HG02798 (cell line): ENCODE measurements at regions not wholly inside any gene's neighbourhood (a gene's known extent, or its start where the extent isn't known, plus 50 kb on each side); places are given as distances from the start of the nearest gene placed in this dataset.

ENCODE experiments used
- ATAC-seq: cut with Tn5 transposase; IDR thresholded peaks from one replicate; pipeline ENCODE4 v1.9.1; 2021; ENCODE audit warnings: mild to moderate bottlenecking; ENCODE audit not compliant: unreplicated experiment, poor library complexity

DNA sequence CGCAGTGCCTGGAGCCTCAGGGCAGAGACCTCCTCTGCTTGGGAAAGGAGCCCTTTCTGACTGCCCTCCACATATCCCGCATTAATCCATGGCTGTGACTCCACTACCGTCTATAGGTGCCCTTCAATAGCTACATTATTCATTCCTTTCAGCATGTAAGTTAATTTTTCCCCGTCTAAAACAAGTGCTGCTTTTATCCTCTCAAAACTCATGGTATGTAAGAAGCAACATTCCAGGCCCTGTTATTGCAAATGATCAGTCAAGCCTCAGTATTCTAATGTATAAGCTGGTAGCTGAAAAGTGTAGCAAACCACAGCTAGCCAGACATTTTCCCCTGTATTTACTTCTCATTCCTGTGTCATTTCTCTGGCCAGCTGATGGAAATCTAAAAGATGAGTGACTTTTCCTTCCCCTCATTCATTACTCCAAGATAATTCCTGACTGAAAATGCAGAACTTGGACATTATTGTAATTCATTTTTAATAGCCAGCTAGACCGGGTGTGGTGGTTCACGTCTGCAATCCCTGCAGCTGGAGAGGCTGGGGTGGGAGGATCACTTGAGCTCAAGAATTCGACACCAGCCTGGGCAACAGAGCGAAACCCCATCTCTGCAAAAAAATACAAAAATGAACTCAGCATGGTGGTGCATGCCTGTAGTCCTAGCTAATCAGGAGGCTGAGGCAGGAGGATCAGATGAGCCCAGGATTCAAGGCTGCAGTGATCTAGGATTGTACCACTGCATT is 88.5 kb upstream of the SOD1 start:
- ATAC-seq: no peak

DNA sequence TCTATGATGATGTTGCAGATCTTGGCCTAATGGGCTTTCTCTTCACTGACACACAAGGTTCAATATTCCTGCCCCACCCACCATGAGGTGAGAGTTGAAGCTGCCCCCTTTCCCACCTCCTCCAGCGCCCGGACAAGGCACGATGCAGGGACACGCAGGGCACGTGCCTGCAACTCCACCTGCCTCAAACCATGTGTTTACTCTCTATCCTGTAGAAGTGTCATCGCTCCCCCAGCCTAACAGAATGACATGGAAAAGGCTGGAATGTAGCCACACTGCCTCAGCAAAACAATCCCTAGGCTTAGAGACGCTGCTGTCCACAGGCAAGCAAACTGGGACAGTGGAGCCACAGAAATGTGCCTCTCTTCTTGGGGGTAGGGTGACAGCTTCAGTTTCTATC is 92.9 kb upstream of the SOD1 start:
- no peak for ATAC-seq

DNA sequence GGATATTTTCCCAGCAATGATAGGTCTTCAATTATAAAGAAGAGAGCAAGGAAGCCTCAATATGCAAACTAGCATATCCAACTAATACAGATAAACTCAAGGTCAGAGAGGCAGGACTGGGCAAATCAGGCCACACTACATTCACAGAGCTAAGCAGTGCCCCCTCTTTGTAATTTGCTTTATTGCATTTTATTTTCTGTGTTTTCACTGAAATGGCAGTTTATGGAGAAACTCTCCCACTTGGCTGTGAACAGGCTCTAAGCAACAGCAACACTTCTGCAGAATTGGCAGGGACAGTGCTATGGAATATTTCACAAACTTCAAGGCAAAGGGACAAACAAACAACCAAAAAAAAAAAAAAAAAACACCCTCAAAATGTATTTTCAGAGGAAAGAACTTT is 93.4 kb upstream of the SOD1 start:
- ATAC-seq: no peak

DNA sequence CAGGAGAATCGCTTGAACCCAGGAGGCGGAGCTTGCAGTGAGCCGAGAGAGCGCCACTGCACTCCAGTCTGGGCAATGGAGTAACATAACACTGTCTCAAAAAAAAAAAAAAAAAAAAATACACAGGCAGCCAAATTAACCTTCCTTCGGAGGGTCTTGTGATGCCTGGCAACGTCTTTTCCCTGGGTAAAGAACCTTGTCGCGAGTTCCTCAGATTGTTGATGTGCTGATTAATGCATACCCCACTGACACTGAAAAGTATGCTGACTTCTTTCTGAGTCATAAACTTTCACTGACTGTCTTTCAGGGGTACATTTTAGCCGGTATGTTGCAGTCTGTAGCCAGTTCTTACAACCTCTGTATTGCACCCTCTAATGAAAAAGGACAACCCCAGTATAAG is 95.1 kb upstream of the SOD1 start:
- ATAC-seq: no peak

DNA sequence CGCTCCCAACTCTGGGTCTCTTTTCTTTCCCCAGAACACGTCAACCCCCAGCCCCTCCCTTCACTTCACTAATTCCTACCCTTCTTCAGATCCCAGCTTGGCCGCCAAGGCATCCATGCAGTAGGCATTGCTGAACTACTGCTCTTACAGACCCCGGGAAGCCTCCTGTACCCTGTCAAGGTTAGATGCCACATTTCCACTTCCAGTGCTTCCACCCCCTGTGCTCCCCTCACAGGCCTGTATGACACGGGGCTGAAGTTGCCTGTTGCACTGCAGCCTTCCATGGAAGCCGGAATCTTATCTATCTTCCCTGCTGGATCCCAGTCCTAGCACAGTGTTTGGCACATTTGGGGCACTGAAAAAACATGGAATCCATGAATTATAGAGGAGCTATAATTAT is 99.0 kb upstream of the SOD1 start:
- ATAC-seq: no peak

DNA sequence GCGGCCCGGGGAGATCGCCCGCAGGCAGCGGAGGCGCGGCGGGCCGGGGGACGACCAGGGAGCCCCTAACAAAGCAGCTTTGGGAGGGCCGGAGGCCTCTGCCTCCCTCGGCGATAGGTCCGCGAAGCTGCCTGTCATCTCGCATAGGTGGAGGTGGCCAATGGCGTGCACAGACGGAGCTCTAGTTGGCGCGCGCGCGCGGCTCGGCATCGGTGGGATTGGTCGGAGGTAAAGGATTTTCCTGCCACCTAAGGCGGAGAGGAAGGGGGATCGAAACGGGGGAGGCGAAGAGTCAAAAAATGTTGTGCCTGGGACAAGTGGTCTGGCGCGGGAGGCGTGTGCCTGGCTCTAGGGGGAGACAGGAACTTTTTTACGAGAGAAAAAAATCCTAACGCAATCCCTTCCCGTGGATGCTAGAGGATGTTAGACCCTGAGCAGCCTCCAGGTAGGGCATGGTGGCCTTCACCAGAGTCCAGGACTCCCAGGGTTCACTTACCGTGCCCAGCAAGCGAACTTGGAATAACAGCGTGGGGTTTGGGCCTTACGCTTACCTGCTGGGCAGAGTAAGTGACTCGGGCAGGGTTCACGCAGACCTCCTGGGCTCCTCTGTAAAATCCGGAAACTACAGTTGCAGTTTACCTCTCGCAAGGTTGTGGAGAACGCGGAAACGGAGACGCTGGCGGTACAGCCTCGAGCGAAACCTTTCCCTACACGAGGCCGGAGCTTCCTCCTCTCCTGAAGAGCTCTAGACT is 99.9 kb upstream of the SOD1 start:
- ATAC-seq: peak; percentile 67

DNA sequence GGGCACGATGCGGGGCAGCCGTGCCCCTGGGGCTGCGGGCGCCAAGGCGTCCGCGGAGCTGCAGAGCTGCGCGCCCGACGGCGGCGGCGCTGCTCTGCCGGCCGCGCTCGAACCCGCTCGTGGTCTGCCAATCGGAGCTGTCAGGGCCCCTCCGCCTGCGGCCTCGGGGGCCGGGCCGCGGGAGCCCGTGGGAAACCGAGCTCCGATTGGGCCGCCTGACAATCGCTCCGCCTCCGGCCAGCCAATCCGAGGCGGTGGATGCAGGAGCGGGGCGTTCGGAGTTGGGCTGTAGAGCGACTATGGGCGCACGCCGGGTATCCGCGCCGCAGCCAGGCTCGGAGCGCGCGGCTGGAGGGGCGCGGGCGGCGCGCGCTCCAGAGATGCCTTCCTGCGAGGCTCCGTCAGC is 100.5 kb upstream of the SOD1 start:
- peak; percentile 85 for ATAC-seq

DNA sequence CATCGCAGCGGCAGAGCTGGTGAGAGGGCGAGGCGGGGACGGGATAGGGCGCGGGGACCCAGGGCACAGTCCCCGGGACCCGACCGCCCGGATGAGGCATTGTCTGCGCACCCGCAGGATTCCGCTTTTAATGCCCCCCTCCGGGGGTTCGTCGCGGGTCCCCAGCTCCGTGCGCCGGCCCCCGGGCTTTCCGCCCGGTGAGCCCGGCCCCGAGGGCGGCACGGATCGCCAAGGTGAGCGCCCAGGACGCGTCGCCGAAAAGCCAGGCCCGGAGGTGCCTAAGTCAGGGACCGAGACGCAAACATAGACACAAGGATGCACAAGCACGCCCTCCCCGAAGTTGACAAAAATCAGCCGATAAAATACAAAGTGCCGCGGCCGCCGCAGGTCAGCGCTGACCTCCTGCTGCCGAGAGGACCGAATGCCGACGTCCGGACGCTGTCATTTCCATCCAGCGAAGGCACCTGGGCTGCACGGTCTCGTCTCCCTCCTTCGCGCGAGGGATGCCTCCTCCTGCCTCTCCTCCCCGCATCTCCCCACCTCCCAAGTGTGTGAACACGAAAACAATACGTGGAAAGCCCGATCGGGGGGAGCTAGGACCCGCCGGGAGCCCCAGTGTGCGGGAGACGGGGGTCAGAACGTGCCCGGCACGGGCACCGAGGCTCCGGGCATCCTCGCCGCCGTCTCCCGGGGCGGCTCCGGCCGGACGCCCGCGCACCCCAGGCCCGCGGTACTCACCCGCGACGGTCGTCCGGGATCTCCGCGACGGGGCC is 101.1 kb upstream of the SOD1 start:
- no peak for ATAC-seq

DNA sequence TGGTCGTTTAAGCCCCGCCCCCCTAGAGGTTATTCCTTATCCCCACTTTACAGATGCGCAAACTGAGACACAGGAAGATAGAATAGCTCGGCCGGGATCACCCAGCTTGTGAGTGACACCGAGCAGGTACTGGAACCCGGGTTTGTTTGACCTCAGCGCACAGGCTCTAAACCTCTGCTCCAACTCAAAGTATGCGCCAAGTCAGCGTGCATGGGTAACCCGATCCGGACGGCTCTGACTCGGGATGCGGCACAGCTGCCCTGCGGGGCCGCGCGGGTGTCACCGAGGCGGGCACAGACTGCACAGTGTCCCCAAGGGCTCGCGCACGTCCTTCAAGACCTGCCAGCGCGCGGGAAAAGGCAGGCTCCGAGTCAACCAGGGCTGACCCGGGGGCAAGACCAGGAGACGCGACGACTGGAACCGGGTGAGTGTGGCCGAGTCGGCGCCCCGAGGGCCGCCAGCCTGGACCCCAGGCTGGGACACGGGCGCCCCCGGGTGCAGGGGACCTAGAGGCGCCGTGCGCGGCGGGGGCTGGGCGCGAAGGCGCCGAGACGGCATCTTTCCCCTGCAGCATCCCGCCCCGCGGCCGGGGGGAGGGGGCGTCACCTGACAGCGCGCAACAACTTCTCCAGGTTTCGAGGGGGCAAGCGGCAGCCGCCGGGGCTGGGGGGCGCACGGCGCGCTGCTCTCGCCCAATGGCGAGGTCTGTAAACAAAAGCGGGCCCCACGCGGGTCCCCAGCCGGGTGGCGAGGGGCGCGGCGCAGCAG is 101.9 kb upstream of the SOD1 start:
- no peak for ATAC-seq

DNA sequence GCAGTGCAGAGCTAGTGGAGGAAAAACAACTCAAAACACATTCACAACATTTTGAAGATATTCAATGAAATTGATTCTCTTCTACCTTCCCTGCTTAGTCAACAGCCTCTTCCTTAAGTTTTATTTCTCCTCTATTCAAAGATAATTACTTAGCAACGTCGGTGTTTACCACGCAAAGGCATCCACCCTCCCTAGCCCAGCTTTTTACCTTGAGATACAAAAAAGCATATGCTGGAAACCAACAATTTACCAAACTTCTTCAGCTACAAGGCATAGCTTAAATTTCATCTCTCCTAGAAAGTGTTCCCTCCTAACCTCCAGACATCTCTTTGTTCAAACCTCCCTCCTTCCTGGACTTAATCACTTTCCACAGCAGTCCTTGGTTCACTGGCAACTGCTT is 102.8 kb upstream of the SOD1 start:
- ATAC-seq: no peak

DNA sequence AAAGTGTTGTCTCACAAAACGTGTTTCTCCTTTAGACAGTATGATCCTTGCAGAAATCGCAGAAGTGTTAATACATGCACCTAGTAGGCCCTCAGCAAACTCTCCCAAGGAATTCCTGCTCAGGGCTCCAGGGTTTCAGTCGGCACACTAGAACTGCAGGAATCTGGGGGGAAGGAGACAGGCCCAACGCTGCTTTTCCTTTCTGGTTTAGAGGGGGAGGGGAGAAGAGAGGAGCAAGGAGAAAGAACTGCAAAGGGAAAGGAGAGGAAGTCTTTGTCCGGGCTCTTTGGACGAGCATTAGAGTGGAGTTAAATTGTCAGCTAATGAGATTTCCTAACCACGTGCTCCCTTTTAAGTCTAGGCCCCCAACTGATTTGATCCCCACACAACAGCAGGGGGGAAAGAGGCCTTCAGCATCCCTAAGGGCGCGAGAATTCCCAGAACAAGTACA is 103.7 kb upstream of the SOD1 start:
- ATAC-seq: no peak

DNA sequence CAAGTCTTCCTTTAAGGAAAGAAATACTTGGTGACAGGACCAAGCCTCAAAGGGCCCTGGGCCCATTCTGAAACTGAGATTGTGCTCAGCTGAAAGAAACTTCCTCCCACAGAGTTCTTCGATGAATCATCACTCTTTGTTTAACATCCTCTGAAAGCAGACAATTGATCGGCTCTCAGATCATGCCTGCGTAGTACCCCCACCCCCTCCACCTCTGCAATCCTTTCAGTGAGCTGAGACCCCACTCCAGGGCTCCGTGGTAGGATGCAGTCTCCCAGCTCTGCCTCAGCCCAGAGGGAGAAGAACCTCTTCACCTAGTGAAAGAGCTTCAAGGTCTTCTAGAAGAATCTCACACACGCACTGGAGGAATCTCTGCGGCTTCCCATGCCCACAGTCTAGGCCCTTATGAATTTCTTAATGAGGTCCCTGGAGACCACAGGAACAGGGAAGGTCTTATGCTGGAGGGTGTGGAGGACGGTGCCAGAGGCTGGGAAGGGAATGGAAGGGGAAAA is 104.9 kb upstream of the SOD1 start:
- ATAC-seq: peak; percentile 78

DNA sequence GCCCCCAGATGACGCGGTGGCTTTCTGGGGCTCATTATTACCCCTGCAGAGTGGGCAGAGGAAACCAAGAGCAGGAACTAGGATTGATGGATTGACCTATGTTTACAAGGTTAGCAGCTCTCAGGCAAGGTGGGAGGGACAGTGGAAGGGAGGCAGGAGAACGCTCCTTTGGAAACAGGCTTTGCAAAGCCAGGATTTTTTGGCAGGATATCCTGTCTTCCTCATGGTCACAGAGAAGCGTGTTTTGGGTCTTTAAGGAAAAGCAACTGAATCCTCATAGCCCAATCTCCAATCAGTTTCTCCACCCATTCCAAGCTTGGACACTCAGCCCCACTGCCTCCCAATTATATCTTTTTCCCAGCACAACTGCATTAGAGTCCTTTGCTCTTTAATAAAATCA is 105.6 kb upstream of the SOD1 start:
- ATAC-seq: no peak

DNA sequence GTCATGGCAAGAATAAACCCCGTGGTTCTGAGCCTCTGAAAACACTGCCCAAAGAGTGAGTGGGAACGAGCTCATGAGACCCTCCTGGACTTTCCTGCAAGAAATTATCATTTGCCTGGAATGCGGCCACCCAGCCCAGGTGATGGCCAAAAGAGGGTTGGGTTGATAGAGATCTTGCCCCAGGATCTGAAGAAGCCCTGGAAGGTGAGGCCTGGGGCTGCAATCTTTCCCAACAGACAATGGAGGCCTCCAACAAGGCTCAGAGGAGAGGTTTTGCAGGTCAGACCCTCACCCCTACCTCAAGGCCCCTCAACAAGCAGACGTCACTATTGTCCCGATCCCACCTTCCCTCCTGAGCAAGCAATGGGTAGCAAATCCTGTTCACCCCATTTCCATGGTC is 106.0 kb upstream of the SOD1 start:
- ATAC-seq: no peak

DNA sequence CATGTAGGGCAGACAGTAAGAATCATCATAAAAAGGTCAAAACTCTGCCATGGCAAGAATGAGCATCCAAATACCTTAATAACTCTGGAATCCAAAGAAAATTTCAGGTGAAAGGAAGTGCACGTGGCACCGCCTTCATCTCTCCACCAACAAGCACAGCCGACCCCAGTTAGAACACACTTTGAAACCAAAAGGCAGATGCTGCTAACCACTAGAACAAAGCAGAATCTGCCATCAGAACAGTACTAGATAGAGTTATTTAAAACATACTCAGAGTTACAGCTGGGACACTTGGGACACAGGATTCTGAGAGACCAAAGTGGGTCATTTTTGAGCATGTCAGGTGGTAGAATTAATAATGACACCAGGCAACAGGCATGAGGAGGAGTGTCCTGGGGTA is 106.7 kb upstream of the SOD1 start:
- ATAC-seq: no peak

DNA sequence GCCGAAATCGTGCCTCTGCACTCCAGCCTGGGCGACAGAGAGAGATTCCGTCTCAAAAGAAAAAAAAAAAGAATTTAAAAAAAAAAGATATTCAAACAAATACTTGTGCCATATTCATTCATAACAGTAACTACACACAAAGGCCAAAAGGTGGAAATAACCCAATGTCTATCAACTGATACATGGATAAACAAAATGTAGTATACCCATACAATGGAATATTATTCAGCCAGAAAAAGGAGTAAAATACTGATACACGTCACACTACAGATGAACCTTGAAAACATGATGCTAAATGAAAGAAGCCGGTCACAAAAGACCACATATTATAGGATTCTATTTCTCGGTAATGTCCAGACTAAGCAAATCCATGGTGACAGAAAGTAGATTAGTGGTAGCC is 109.4 kb upstream of the SOD1 start:
- no peak for ATAC-seq

DNA sequence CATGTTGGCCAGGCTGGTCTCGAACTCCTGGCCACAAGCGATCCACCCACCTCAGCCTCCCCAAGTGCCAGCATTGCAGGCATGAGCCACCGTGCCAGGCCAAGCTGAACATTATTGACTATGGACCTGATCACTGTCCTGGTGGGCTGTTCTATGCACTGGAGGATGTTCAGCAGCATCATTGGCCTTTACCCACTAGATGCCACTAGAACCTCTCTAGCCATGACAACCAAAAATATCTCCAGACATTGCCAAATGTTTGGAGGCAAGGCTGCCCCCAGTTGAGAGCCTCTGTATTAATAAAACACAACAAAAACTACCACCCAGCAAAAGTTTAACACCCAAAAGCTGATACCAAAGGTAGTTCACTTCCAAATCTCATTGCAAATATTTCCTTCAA is 110.8 kb upstream of the SOD1 start:
- ATAC-seq: no peak

DNA sequence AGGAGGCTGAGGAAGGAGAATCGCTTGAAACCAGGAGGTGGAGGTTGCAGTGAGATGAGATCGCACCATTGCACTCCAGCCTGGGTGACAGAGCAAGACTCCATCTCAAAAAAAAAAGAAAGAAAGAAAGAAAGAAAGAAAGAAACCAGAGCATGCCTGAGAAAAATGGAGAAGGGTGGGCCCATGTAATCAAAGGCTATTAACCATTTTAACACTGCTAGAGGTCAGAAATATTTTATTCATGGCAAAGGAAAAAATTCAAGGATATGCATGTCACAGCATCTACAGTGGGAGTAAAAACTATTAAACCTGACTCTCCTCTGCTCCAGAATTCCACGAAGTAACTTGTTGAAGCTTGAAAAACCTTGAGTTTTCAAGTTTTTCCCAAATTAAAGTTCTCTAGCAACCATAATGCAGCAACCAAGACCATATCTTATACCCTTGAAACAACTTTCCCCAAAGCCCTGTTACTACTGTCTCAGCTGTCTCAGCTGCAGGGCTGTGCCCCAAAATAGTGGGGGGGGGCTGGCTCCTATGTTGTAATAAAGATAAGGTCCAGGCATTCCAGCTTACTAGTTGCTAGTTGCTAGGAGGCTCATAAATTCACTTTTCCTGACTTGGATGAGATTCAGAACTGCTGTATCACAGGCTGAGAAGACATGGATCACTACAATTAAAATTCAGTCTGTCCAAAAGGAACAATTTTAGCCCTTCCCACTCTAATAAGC is 112.9 kb upstream of the SOD1 start:
- ATAC-seq: no peak

DNA sequence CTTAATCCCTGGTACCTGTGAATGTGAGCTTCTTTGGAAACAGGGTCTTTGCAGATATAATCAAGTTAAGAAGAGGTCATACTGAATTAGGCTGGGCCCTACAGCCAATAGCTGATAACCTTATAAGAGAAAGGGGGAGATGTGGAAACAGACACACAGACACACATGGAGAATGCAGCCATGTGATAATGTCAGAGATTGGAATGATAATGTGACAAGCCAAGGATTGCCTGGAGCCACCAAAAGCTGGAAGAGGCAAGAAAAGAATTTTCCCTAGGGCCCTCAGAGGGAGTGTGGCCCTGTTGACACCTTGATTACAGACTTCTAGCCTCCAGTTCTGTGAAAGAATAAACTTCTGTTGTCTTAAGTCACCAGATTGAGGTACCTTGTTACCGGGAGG is 114.5 kb upstream of the SOD1 start:
- no peak for ATAC-seq

DNA sequence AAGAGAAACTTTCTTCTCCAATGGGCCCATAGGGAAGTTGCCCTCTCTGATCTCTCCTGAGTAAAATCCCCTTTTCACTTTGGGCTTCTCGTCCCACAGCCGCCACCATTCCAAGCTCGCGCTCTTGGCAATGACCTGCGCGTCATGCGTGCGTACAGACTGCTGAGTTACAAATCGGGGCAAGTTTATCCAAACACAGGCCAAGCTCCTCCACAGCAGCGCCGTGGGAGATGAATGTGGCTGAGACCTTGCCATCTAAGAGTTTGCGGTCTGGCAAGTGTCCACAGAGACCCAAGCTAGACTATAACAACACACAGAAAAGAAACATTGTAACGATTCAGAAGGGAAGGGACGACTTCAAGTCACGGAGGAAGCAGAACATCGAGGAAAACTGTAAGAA is 116.3 kb upstream of the SOD1 start:
- ATAC-seq: no peak
